IMR-90 (cell line): ENCODE measurements at regions not wholly inside any gene's neighbourhood (a gene's known extent, or its start where the extent isn't known, plus 50 kb on each side); places are given as distances from the start of the nearest gene placed in this dataset.

Source experiments
- ATAC-seq: fragments of 200-7000 bp; cut with Tn5 transposase; 2 replicates; pipeline ENCODE4 v1.9.1; 2020; ENCODE audit warnings: low read depth, mild to moderate bottlenecking, moderate library complexity
- BruUV-seq: library from RNA; stranded (reverse); fragments of 400-500 nt; replicated peaks from 2 replicates; lab custom pipeline; 2021; lab: Mats Ljungman, UMichigan
- CTCF ChIA-PET: fragments of 300-600 bp; formaldehyde crosslinking; extraction: SDS; loops from one replicate; lab custom pipeline; 2021; ENCODE audit warnings: antibody characterized with exemption; lab: Yijun Ruan, JAX
- POLR2A ChIA-PET: fragments of 300-600 bp; sonication (Branson Sonifier 250); formaldehyde crosslinking; loops from one replicate; lab custom pipeline; 2022; ENCODE audit warnings: antibody characterized with exemption; ENCODE audit not compliant: unreplicated experiment; lab: Charles Lee
- DNase-seq: peaks from one replicate; pipeline ENCODE4 v3.0.0; 2013
- H2AFZ ChIP-seq: replicated peaks from 2 replicates; pipeline ENCODE3; 2013; ENCODE audit warnings: low read length, mild to moderate bottlenecking; ENCODE audit not compliant: poor library complexity
- H2AK5ac ChIP-seq: 2 replicates; pipeline ENCODE4 v1.6.1; 2013; ENCODE audit warnings: low read depth, low read length, inconsistent platforms
- H2AK9ac ChIP-seq: replicated peaks from 2 replicates; pipeline ENCODE3; 2013; ENCODE audit warnings: mild to moderate bottlenecking, low read depth, low read length, moderate library complexity; ENCODE audit not compliant: poor library complexity
- H2BK120ac ChIP-seq: 2 replicates; pipeline ENCODE4 v1.6.1; 2013; ENCODE audit warnings: low read depth, low read length, inconsistent platforms
- H2BK15ac ChIP-seq: 3 replicates; pipeline ENCODE4 v1.6.1; 2013; ENCODE audit warnings: low read depth, low read length, inconsistent platforms
- H2BK20ac ChIP-seq: 2 replicates; pipeline ENCODE4 v1.6.1; 2013; ENCODE audit warnings: low read depth, mild to moderate bottlenecking, inconsistent platforms, low read length, moderate library complexity
- H2BK5ac ChIP-seq: 2 replicates; pipeline ENCODE4 v1.6.1; 2013; ENCODE audit warnings: mild to moderate bottlenecking, low read depth, low read length, inconsistent platforms; ENCODE audit not compliant: poor library complexity, severe bottlenecking
- H3K14ac ChIP-seq: replicated peaks from 2 replicates; pipeline ENCODE4 v1.6.1; 2013; ENCODE audit warnings: low read depth, low read length, inconsistent platforms
- H3K18ac ChIP-seq: 2 replicates; pipeline ENCODE4 v1.6.1; 2013; ENCODE audit warnings: low read depth, low read length, control low read depth
- H3K23ac ChIP-seq: 2 replicates; pipeline ENCODE4 v1.6.1; 2013; ENCODE audit warnings: low read depth, low read length, inconsistent platforms
- H3K27ac ChIP-seq: 2 replicates; pipeline ENCODE4 v1.5.1; 2013; ENCODE audit warnings: mild to moderate bottlenecking, control low read depth, low read length; ENCODE audit not compliant: insufficient read depth
- H3K27me3 ChIP-seq: 2 replicates; pipeline ENCODE4 v1.6.1; 2013; ENCODE audit warnings: low read length; ENCODE audit not compliant: control insufficient read depth, insufficient read depth
- H3K36me3 ChIP-seq: 2 replicates; pipeline ENCODE4 v1.6.1; 2013; ENCODE audit warnings: low read length, mixed read lengths; ENCODE audit not compliant: control insufficient read depth, insufficient read depth
- H3K4ac ChIP-seq: 2 replicates; pipeline ENCODE4 v1.6.1; 2013; ENCODE audit warnings: low read depth, low read length, inconsistent platforms
- H3K4me1 ChIP-seq: 2 replicates; pipeline ENCODE4 v1.6.1; 2013; ENCODE audit warnings: low read length, mixed read lengths; ENCODE audit not compliant: control insufficient read depth, insufficient read depth
- H3K4me2 ChIP-seq: 2 replicates; pipeline ENCODE4 v1.6.1; 2013; ENCODE audit warnings: low read depth, mild to moderate bottlenecking, control low read depth, low read length, moderate library complexity
- H3K4me3 ChIP-seq: 2 replicates; pipeline ENCODE4 v1.5.1; 2013; ENCODE audit warnings: low read depth, mild to moderate bottlenecking, control low read depth, low read length, moderate library complexity; ENCODE audit not compliant: insufficient read depth
- H3K56ac ChIP-seq: 2 replicates; pipeline ENCODE4 v1.6.1; 2013; ENCODE audit warnings: low read length, inconsistent platforms; ENCODE audit not compliant: insufficient read depth; ENCODE audit errors: extremely low read depth
- H3K79me1 ChIP-seq, 2 experiments: 2 replicates each; pipeline ENCODE4 v1.6.1; 2013; ENCODE audit warnings: low read length in 2 of 2, inconsistent platforms in 1 of 2, low read depth in 1 of 2
- H3K9ac ChIP-seq: 2 replicates; pipeline ENCODE4 v1.6.1; 2013; ENCODE audit warnings: low read depth, low read length, control low read depth
- H3K9me1 ChIP-seq: 2 replicates; pipeline ENCODE4 v1.6.1; 2013; ENCODE audit warnings: low read length, inconsistent platforms; ENCODE audit not compliant: insufficient read depth
- H3K9me3 ChIP-seq: 2 replicates; pipeline ENCODE4 v1.6.1; 2013; ENCODE audit warnings: low read length; ENCODE audit not compliant: control insufficient read depth, insufficient read depth
- H4K20me1 ChIP-seq: 2 replicates; pipeline ENCODE4 v1.6.1; 2013; ENCODE audit warnings: low read length, inconsistent platforms; ENCODE audit not compliant: insufficient read depth
- H4K5ac ChIP-seq: 2 replicates; pipeline ENCODE4 v1.6.1; 2013; ENCODE audit warnings: mild to moderate bottlenecking, low read depth, low read length, control low read depth
- H4K8ac ChIP-seq, 2 experiments: 2 replicates each; pipeline ENCODE4 v1.6.1; 2013; ENCODE audit warnings: low read depth in 2 of 2, low read length in 2 of 2, control low read depth in 1 of 2, inconsistent platforms in 1 of 2
- H4K91ac ChIP-seq: 2 replicates; pipeline ENCODE4 v1.6.1; 2013; ENCODE audit warnings: low read depth, low read length, inconsistent platforms; ENCODE audit not compliant: insufficient read depth
- BHLHE40 ChIP-seq: fragments of 150-350 bp; IDR thresholded peaks from 2 replicates; pipeline ENCODE4 v1.6.1; 2016; ENCODE audit warnings: mild to moderate bottlenecking, low read depth, low read length
- CEBPB ChIP-seq: IDR thresholded peaks from 2 replicates; pipeline ENCODE4 v1.6.1; 2012; ENCODE audit warnings: low read depth, low read length, improper control_type of control experiment
- ELK1 ChIP-seq: fragments of 150-350 bp; IDR thresholded peaks from 2 replicates; pipeline ENCODE4 v1.6.1; 2016; ENCODE audit warnings: low read depth, mild to moderate bottlenecking, low read length, moderate library complexity, borderline replicate concordance
- MAFK ChIP-seq: IDR thresholded peaks from 2 replicates; pipeline ENCODE4 v1.6.1; 2012; ENCODE audit warnings: low read depth, low read length, improper control_type of control experiment
- MAZ ChIP-seq: IDR thresholded peaks from 2 replicates; pipeline ENCODE4 v1.6.1; 2012; ENCODE audit warnings: low read depth, mild to moderate bottlenecking, low read length, improper control_type of control experiment, moderate library complexity, borderline replicate concordance
- POLR2A ChIP-seq: IDR thresholded peaks from 2 replicates; pipeline ENCODE4 v1.6.1; 2012; ENCODE audit warnings: mild to moderate bottlenecking, low read depth, low read length
- RAD21 ChIP-seq: IDR thresholded peaks from 2 replicates; pipeline ENCODE4 v1.6.1; 2012; ENCODE audit warnings: low read length, improper control_type of control experiment
- RCOR1 ChIP-seq: IDR thresholded peaks from 2 replicates; pipeline ENCODE4 v1.6.1; 2012; ENCODE audit warnings: mild to moderate bottlenecking, low read length, improper control_type of control experiment; ENCODE audit not compliant: insufficient replicate concordance
- RFX5 ChIP-seq: IDR thresholded peaks from 2 replicates; pipeline ENCODE4 v1.8.0; 2012; ENCODE audit warnings: low read depth, mild to moderate bottlenecking, low read length, moderate library complexity
- SMC3 ChIP-seq: fragments of 150-350 bp; IDR thresholded peaks from 2 replicates; pipeline ENCODE4 v1.6.1; 2016; ENCODE audit warnings: low read depth, mild to moderate bottlenecking, antibody characterized with exemption, low read length, moderate library complexity
- WGBS, 2 experiments: methylation state at CpG; one replicate each; pipeline versions ENCODE4 v1.1.5 to v1.1.7; 2013; ENCODE audit warnings: missing lambda C conversion rate in 2 of 2; ENCODE audit not compliant: insufficient read length in 1 of 2; ENCODE audit errors: extremely low coverage in 2 of 2; 5-methylcytosine and 5-hydroxymethylcytosine counted together
- dilution Hi-C: fragments of 300-500 bp; cut with HindIII; formaldehyde crosslinking; loops from one replicate; pipeline ENCODE4 v1.14.3; 2018; ENCODE audit warnings: low sequenced_read_pairs; ENCODE audit not compliant: unreplicated experiment
- in situ Hi-C: fragments of 300-500 bp; cut with MboI; formaldehyde crosslinking; loops from 3 replicates; pipeline ENCODE4 v1.14.3; 2019; ENCODE audit warnings: low sequenced_read_pairs, inconsistent platforms, mixed read lengths
- intact Hi-C: fragments of 100-400 bp; cut with micrococcal nuclease; formaldehyde crosslinking; loops from 2 replicates; pipeline ENCODE4 v1.10.0; 2022

GRCh38 chr17:77376795-77377709 is 236.3 kb downstream of the SEC14L1 start (continued):
- TF ChIP-seq CEBPB: peak; percentile 50; the same call in 1 of the 2 replicates
- TF ChIP-seq RAD21: no peak

GRCh38 chr17:77377710-77378235 is 237.0 kb downstream of the SEC14L1 start:
- Histone ChIP-seq H2AK9ac (peak overlapping the region; percentile 56), H4K5ac (no peak overlapping the region; the same call in 1 of the 2 replicates), H3K23ac (no peak overlapping the region), H2BK15ac (no peak overlapping the region; the same call in 2 of the 3 replicates), H3K9me1 (peaks cover 40% of the 10 kb centered on the region), H2BK120ac (peak overlapping the region; percentile 37), H4K91ac (peak overlapping the region; percentile 53; the same call in 1 of the 2 replicates), H3K14ac (peak overlapping the region; percentile 53), H3K18ac (peak overlapping the region; percentile 12; the same call in 1 of the 2 replicates), H3K9me3 (no peaks in the 10 kb centered on the region), H3K9ac (peak overlapping the region; percentile 35; the same call in 1 of the 2 replicates), H2AK5ac (peak overlapping the region; percentile 40), H4K20me1 (peaks cover 90% of the 10 kb centered on the region), H3K27me3 (no peaks in the 10 kb centered on the region), H2BK20ac (no peak overlapping the region), H2AFZ (no peak overlapping the region), H3K4ac (peak overlapping the region; percentile 35), H4K8ac (peak overlapping the region in 1 of 2 experiments; percentile 37; a peak in 1 of 4 replicates), H3K56ac (no peak overlapping the region), H3K4me2 (peak overlapping the region; percentile 51; the same call in 1 of the 2 replicates), H2BK5ac (peak overlapping the region; percentile 49), H3K36me3 (peaks cover 3% of the 10 kb centered on the region; the same call in 1 of the 2 replicates), H3K27ac (peak overlapping the region; percentile 84), H3K4me3 (no peak overlapping the region; the same call in 1 of the 2 replicates), H3K79me1 (peaks cover 0 to 76% of the 10 kb centered on the region in 2 experiments; a peak in 2 of 4 replicates), H3K4me1 (peaks cover 61% of the 10 kb centered on the region)
- in situ Hi-C loops (loop anchor here (5.0 kb wide), 1 partner anchor 45 kb away; no protein-coding TSS in a partner anchor), intact Hi-C loops (loop anchor here (2.0 to 5.0 kb wide), 2 partner anchors 35 to 47 kb away; no protein-coding TSS in a partner anchor), dilution Hi-C loops (no loop called here)
- WGBS, 2 experiments: 66% methylated on average over 9 of the region's 11 CpGs; no CpG with 5 or more reads in 1 of the 2 experiments
- no TSS peak for BruUV-seq
- ATAC-seq (no peak), DNase-seq (no peak)
- POLR2A ChIA-PET: interaction anchor here (0.5 to 0.7 kb wide), 2 partner anchors 14 to 1379 kb away, joined by 3 to 10 read pairs; no protein-coding TSS in a partner anchor
- CTCF ChIA-PET: no interaction called here
- TF ChIP-seq RFX5 (no peak), SMC3 (no peak), ELK1 (no peak), MAFK (no peak), MAZ (no peak), CEBPB (no peak), BHLHE40 (no peak), RCOR1 (no peak), POLR2A (no peak)
